GM23338 (cell line): ENCODE measurements at regions not wholly inside any gene's neighbourhood (a gene's known extent, or its start where the extent isn't known, plus 50 kb on each side); places are given as distances from the start of the nearest gene placed in this dataset.

Experiments used
- CREB1 ChIP-seq: fragments of 250-450 bp; sonication (Bioruptor Pico); IDR thresholded peaks from 2 replicates; pipeline ENCODE4 v1.5.0; 2020; ENCODE audit warnings: low read depth, mild to moderate bottlenecking, moderate library complexity
- CTCF ChIP-seq, 2 experiments: fragments of 200-600 bp in 1 of 2; sonication (generic) in 1 of 2; conservative IDR thresholded peaks; 2 replicates each; pipeline versions ENCODE4 v1.5.1 to v1.6.1; 2016 to 2017; ENCODE audit warnings: antibody characterized with exemption in 2 of 2, low read depth in 2 of 2, mild to moderate bottlenecking in 2 of 2, moderate library complexity in 1 of 2
- ETS1 ChIP-seq: IDR thresholded peaks from 2 replicates; pipeline ENCODE4 v1.6.1; 2016; ENCODE audit warnings: antibody characterized with exemption
- EZH2 ChIP-seq: fragments of 200-600 bp; sonication (generic); IDR thresholded peaks from one replicate; pipeline ENCODE4 v1.8.0; 2017; ENCODE audit warnings: antibody characterized with exemption, mild to moderate bottlenecking, low read depth; ENCODE audit not compliant: unreplicated experiment
- EZH2phosphoT487 ChIP-seq: fragments of 200-600 bp; sonication (generic); IDR thresholded peaks from one replicate; pipeline ENCODE4 v1.8.1; 2018; ENCODE audit warnings: antibody characterized with exemption; ENCODE audit not compliant: unreplicated experiment
- NANOG ChIP-seq: IDR thresholded peaks from 2 replicates; pipeline ENCODE4 v1.6.1; 2016; ENCODE audit warnings: antibody characterized with exemption, borderline replicate concordance
- ZNF331 ChIP-seq: fragments of 250-450 bp; sonication (Bioruptor Pico); IDR thresholded peaks from 2 replicates; pipeline ENCODE4 v1.5.0; 2020; ENCODE audit warnings: low read depth, mild to moderate bottlenecking, moderate library complexity

GRCh38 chr1:58899587-58900271, 115.9 kb upstream of the JUN start:
- no peak for TF ChIP-seq CTCF (conservative IDR thresholded peaks at IDR 0.05; ENCODE audit: low read depth in 2 of 2)
- no peak for TF ChIP-seq EZH2
- no peak for TF ChIP-seq ZNF331 (CRISPR knock-in tag)
- TF ChIP-seq CREB1 (CRISPR knock-in tag) = no peak
- no peak for TF ChIP-seq EZH2phosphoT487
- no peak for TF ChIP-seq ETS1
- no peak for TF ChIP-seq NANOG
